WTC11 (cell line): ENCODE measurements at regions not wholly inside any gene's neighbourhood (a gene's known extent, or its start where the extent isn't known, plus 50 kb on each side); places are given as distances from the start of the nearest gene placed in this dataset.

ENCODE experiments used
- ATF6 ChIP-seq: sonication (generic); formaldehyde crosslinking; IDR thresholded peaks from 2 replicates; pipeline ENCODE4 v1.8.1; 2023; ENCODE audit warnings: mild to moderate bottlenecking, missing genetic modification reagents
- CTCF ChIP-seq: fragments of 200-600 bp; IDR thresholded peaks from 2 replicates; pipeline ENCODE4 v1.8.0; 2022; ENCODE audit warnings: antibody characterized with exemption
- ZNF138 ChIP-seq: sonication (generic); formaldehyde crosslinking; conservative IDR thresholded peaks from 2 replicates; pipeline ENCODE4 v1.8.1; 2022; ENCODE audit warnings: mild to moderate bottlenecking, moderate library complexity, missing genetic modification reagents
- ZNF416 ChIP-seq: fragments of 250-450 bp; sonication (Bioruptor Pico); IDR thresholded peaks from 2 replicates; pipeline ENCODE4 v1.9.0; 2021; ENCODE audit warnings: mild to moderate bottlenecking, inconsistent platforms

- no peak for TF ChIP-seq CTCF
- TF ChIP-seq ATF6, result no peak
- no peak for TF ChIP-seq ZNF138
- no peak for TF ChIP-seq ZNF416 (CRISPR knock-in tag)
These were observed 83.6 kb downstream of the ATOH1 start for GRCh38 chr4:93912146-93912545.
